HEK293 (cell line): ENCODE measurements at regions not wholly inside any gene's neighbourhood (a gene's known extent, or its start where the extent isn't known, plus 50 kb on each side); places are given as distances from the start of the nearest gene placed in this dataset.

Source experiments
- CTCF ChIA-PET: fragments of 350-600 bp; formaldehyde crosslinking; extraction: SDS; loops from one replicate; lab custom pipeline; 2021; ENCODE audit warnings: antibody characterized with exemption; lab: Yijun Ruan, JAX
- POLR2A ChIA-PET: fragments of 300-600 bp; formaldehyde crosslinking; extraction: SDS; loops from one replicate; lab custom pipeline; 2020; ENCODE audit warnings: antibody characterized with exemption, inconsistent platforms; lab: Yijun Ruan, JAX
- H3K27ac ChIP-seq: fragments of 200-500 bp; sonication (Bioruptor generic); 2 replicates; pipeline ENCODE4 v1.5.1; 2014; ENCODE audit warnings: low read depth, low read length, control low read depth, inconsistent platforms; ENCODE audit errors: extremely low read depth
- H3K36me3 ChIP-seq, 2 experiments: fragments of 200-500 bp in 1 of 2; sonication (Bioruptor generic) in 1 of 2; 1 replicate in 1 of 2; 2 replicates in 1 of 2; pipeline ENCODE4 v1.5.1; 2014 to 2017; ENCODE audit warnings: inconsistent platforms in 2 of 2, low read length in 2 of 2; ENCODE audit not compliant: control insufficient read depth in 2 of 2, insufficient read depth in 1 of 2
- H3K4me1 ChIP-seq: fragments of 200-500 bp; sonication (Bioruptor generic); 2 replicates; pipeline ENCODE4 v1.5.1; 2014; ENCODE audit warnings: mild to moderate bottlenecking, low read length, inconsistent platforms; ENCODE audit not compliant: control insufficient read depth, insufficient read depth
- H3K4me3 ChIP-seq: 2 replicates; pipeline ENCODE4 v1.5.1; 2011; ENCODE audit warnings: low read depth, mild to moderate bottlenecking, control low read depth, low read length, moderate library complexity
- H3K9me3 ChIP-seq: fragments of 200-500 bp; sonication (Bioruptor generic); 2 replicates; pipeline ENCODE4 v1.5.1; 2014; ENCODE audit warnings: low read depth, low read length, inconsistent platforms; ENCODE audit not compliant: control insufficient read depth, insufficient read depth
- BCL11A ChIP-seq: fragments of 450-650 bp; formaldehyde crosslinking; IDR thresholded peaks from 2 replicates; pipeline ENCODE4 v1.5.1; 2016; ENCODE audit warnings: low read depth, missing biosample characterization, missing genetic modification characterization
- ELK4 ChIP-seq: IDR thresholded peaks from 2 replicates; pipeline ENCODE4 v1.6.1; 2011; ENCODE audit warnings: mild to moderate bottlenecking, low read depth, low read length, borderline replicate concordance
- GFI1B ChIP-seq: fragments of 450-650 bp; formaldehyde crosslinking; IDR thresholded peaks from 2 replicates; pipeline ENCODE4 v1.5.1; 2016; ENCODE audit warnings: missing biosample characterization, missing genetic modification characterization
- GLI2 ChIP-seq: fragments of 450-650 bp; formaldehyde crosslinking; IDR thresholded peaks from 2 replicates; pipeline ENCODE4; 2017; ENCODE audit warnings: missing biosample characterization, missing genetic modification characterization, low read depth, borderline replicate concordance
- HOXC10 ChIP-seq: sonication (generic); formaldehyde crosslinking; IDR thresholded peaks from 2 replicates; pipeline ENCODE4 v1.8.1; 2023; ENCODE audit warnings: mild to moderate bottlenecking, missing genetic modification reagents
- KLF10 ChIP-seq: fragments of 450-650 bp; IDR thresholded peaks from 2 replicates; pipeline ENCODE4 v1.5.1; 2018; ENCODE audit warnings: missing biosample characterization, mild to moderate bottlenecking, missing genetic modification characterization
- MEIS1 ChIP-seq: sonication (generic); formaldehyde crosslinking; IDR thresholded peaks from 2 replicates; pipeline ENCODE4 v1.8.1; 2022; ENCODE audit warnings: missing genetic modification reagents, mild to moderate bottlenecking, borderline replicate concordance
- PRDM2 ChIP-seq: fragments of 450-650 bp; formaldehyde crosslinking; IDR thresholded peaks from 2 replicates; pipeline ENCODE4 v1.5.1; 2016; ENCODE audit warnings: missing biosample characterization, missing genetic modification characterization, borderline replicate concordance
- ZFP3 ChIP-seq: fragments of 450-650 bp; formaldehyde crosslinking; IDR thresholded peaks from 2 replicates; pipeline ENCODE4 v1.5.1; 2016; ENCODE audit warnings: low read depth, missing biosample characterization, missing genetic modification characterization
- ZNF184 ChIP-seq: fragments of 450-650 bp; IDR thresholded peaks from 2 replicates; pipeline ENCODE4 v1.5.1; 2018; ENCODE audit warnings: missing biosample characterization, mild to moderate bottlenecking, missing genetic modification characterization
- ZNF19 ChIP-seq: fragments of 450-650 bp; formaldehyde crosslinking; IDR thresholded peaks from 2 replicates; pipeline ENCODE4; 2016; ENCODE audit warnings: missing biosample characterization, missing genetic modification characterization, low read depth
- ZNF211 ChIP-seq: fragments of 450-650 bp; formaldehyde crosslinking; IDR thresholded peaks from 2 replicates; pipeline ENCODE4 v1.5.1; 2016; ENCODE audit warnings: low read depth, missing biosample characterization, missing genetic modification characterization
- ZNF23 ChIP-seq: fragments of 450-650 bp; formaldehyde crosslinking; IDR thresholded peaks from 2 replicates; pipeline ENCODE4 v1.5.1; 2016; ENCODE audit warnings: missing biosample characterization, missing genetic modification characterization, borderline replicate concordance
- ZNF248 ChIP-seq: fragments of 450-650 bp; formaldehyde crosslinking; IDR thresholded peaks from 2 replicates; pipeline ENCODE4 v1.5.1; 2017; ENCODE audit warnings: missing biosample characterization, missing genetic modification characterization
- ZSCAN16 ChIP-seq: fragments of 450-650 bp; formaldehyde crosslinking; IDR thresholded peaks from 2 replicates; pipeline ENCODE4 v1.5.1; 2016; ENCODE audit warnings: missing biosample characterization, missing genetic modification characterization
- TF ChIP-seq, protein P1 (sequence below): fragments of 450-650 bp; formaldehyde crosslinking; conservative IDR thresholded peaks from 2 replicates; pipeline ENCODE4 v1.5.1; 2016; ENCODE audit warnings: low read depth, missing biosample characterization, missing genetic modification characterization
- TF ChIP-seq, protein P2 (sequence below): fragments of 450-650 bp; formaldehyde crosslinking; IDR thresholded peaks from 2 replicates; pipeline ENCODE4 v1.5.1; 2016; ENCODE audit warnings: missing biosample characterization, missing genetic modification characterization, borderline replicate concordance
- TF ChIP-seq, protein P3 (sequence below): fragments of 450-650 bp; formaldehyde crosslinking; IDR thresholded peaks from 2 replicates; pipeline ENCODE4 v1.5.1; 2016; ENCODE audit warnings: missing biosample characterization, missing genetic modification characterization

DNA sequence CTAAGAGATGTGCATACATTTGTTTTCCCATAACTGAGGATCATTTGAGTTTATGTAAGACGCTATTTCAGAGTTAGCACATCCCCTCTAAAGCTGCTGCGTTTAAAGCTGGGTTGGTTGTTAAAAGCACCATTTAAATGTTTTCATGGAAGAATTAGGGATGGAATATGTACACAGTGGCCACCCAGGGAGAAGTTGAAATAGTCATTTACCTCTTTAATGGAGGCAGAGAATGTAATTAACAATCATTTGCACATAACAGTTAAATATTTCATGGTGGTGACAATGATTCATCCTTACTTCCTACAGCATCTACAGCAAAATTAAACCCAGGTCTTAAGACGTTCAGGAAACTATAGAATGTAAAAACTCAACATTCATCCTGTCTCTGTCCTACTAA lies 100.3 kb downstream of the KIF4B start:
- ChIA-PET CTCF (no interaction called here), POLR2A (no interaction called here)
- no peaks in the 10 kb centered on the region for H3K36me3 ChIP-seq
- no peak overlapping the region for H3K27ac ChIP-seq
- no peaks in the 10 kb centered on the region for H3K9me3 ChIP-seq
- H3K4me1 ChIP-seq, result peaks cover 5% of the 10 kb centered on the region; the same call in 1 of the 2 replicates
- H3K4me3 ChIP-seq, result no peak overlapping the region
- TF ChIP-seq ZSCAN16 (tag by site-specific recombination) (no peak), GFI1B (tag by site-specific recombination) (no peak), ZFP3 (no peak), ZNF211 (tag by site-specific recombination) (no peak), PRDM2 (tag by site-specific recombination) (no peak), ZNF248 (tag by site-specific recombination) (no peak), HOXC10 (CRISPR knock-in tag) (no peak)
- TF ChIP-seq, protein P1, sequence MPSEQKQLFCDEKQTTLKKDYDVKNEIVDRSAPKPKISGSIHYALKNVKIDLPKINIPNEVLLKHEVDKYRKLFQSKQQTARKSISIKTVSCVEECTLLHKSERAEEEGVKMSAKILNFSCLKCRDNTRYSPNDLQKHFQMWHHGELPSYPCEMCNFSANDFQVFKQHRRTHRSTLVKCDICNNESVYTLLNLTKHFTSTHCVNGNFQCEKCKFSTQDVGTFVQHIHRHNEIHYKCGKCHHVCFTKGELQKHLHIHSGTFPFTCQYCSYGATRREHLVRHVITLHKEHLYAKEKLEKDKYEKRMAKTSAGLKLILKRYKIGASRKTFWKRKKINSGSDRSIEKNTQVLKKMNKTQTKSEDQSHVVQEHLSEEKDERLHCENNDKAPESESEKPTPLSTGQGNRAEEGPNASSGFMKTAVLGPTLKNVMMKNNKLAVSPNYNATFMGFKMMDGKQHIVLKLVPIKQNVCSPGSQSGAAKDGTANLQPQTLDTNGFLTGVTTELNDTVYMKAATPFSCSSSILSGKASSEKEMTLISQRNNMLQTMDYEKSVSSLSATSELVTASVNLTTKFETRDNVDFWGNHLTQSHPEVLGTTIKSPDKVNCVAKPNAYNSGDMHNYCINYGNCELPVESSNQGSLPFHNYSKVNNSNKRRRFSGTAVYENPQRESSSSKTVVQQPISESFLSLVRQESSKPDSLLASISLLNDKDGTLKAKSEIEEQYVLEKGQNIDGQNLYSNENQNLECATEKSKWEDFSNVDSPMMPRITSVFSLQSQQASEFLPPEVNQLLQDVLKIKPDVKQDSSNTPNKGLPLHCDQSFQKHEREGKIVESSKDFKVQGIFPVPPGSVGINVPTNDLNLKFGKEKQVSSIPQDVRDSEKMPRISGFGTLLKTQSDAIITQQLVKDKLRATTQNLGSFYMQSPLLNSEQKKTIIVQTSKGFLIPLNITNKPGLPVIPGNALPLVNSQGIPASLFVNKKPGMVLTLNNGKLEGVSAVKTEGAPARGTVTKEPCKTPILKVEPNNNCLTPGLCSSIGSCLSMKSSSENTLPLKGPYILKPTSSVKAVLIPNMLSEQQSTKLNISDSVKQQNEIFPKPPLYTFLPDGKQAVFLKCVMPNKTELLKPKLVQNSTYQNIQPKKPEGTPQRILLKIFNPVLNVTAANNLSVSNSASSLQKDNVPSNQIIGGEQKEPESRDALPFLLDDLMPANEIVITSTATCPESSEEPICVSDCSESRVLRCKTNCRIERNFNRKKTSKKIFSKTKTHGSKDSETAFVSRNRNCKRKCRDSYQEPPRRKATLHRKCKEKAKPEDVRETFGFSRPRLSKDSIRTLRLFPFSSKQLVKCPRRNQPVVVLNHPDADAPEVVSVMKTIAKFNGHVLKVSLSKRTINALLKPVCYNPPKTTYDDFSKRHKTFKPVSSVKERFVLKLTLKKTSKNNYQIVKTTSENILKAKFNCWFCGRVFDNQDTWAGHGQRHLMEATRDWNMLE (tag by site-specific recombination), result no peak
- TF ChIP-seq, protein P2, sequence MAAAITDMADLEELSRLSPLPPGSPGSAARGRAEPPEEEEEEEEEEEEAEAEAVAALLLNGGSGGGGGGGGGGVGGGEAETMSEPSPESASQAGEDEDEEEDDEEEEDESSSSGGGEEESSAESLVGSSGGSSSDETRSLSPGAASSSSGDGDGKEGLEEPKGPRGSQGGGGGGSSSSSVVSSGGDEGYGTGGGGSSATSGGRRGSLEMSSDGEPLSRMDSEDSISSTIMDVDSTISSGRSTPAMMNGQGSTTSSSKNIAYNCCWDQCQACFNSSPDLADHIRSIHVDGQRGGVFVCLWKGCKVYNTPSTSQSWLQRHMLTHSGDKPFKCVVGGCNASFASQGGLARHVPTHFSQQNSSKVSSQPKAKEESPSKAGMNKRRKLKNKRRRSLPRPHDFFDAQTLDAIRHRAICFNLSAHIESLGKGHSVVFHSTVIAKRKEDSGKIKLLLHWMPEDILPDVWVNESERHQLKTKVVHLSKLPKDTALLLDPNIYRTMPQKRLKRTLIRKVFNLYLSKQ, result no peak

GRCh38 chr5:155114655-155115054 lies 101.1 kb downstream of the KIF4B start:
- Histone ChIP-seq H3K9me3 (no peaks in the 10 kb centered on the region), H3K36me3 (no peaks in the 10 kb centered on the region), H3K4me1 (peaks cover 5% of the 10 kb centered on the region; the same call in 1 of the 2 replicates), H3K4me3 (no peak overlapping the region), H3K27ac (no peak overlapping the region)
- CTCF ChIA-PET, result no interaction called here
- POLR2A ChIA-PET, result no interaction called here
- TF ChIP-seq ZNF184 (tag by site-specific recombination), result no peak
- no peak for TF ChIP-seq GLI2 (tag by site-specific recombination)
- no peak for TF ChIP-seq KLF10 (tag by site-specific recombination)
- TF ChIP-seq ZNF23 (tag by site-specific recombination), result no peak
- TF ChIP-seq GFI1B (tag by site-specific recombination), result no peak
- no peak for TF ChIP-seq ELK4
- TF ChIP-seq BCL11A (tag by site-specific recombination), result no peak
- no peak for TF ChIP-seq ZNF19
- TF ChIP-seq, protein P3, sequence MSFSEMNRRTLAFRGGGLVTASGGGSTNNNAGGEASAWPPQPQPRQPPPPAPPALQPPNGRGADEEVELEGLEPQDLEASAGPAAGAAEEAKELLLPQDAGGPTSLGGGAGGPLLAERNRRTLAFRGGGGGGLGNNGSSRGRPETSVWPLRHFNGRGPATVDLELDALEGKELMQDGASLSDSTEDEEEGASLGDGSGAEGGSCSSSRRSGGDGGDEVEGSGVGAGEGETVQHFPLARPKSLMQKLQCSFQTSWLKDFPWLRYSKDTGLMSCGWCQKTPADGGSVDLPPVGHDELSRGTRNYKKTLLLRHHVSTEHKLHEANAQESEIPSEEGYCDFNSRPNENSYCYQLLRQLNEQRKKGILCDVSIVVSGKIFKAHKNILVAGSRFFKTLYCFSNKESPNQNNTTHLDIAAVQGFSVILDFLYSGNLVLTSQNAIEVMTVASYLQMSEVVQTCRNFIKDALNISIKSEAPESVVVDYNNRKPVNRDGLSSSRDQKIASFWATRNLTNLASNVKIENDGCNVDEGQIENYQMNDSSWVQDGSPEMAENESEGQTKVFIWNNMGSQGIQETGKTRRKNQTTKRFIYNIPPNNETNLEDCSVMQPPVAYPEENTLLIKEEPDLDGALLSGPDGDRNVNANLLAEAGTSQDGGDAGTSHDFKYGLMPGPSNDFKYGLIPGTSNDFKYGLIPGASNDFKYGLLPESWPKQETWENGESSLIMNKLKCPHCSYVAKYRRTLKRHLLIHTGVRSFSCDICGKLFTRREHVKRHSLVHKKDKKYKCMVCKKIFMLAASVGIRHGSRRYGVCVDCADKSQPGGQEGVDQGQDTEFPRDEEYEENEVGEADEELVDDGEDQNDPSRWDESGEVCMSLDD (tag by site-specific recombination), result no peak
- TF ChIP-seq MEIS1 (CRISPR knock-in tag), result no peak
